Activated naive CD4-positive, alpha-beta T cell treated with anti-CD3 and anti-CD28 coated beads, Interleukin-2, amount 50 U/mL, for 16 hours (primary cell): ENCODE measurements at regions not wholly inside any gene's neighbourhood (a gene's known extent, or its start where the extent isn't known, plus 50 kb on each side); places are given as distances from the start of the nearest gene placed in this dataset.
"Not testable (repeated sequence)": the region's sequence is repeated elsewhere in the genome, so short reads cannot be mapped to it uniquely, and the experiment has no call there.

Experiments
- DNase-seq: peaks from one replicate; pipeline ENCODE4 v3.0.0-alpha.2; 2020

- not testable (repeated sequence) for DNase-seq
Observed at GRCh38 chr22:23436354-23437106, 143.6 kb downstream of the IGLL1 start.

- DNase-seq, result not testable (repeated sequence)
Observed at GRCh38 chr22:23435186-23435585, 144.9 kb downstream of the IGLL1 start.

- not testable (repeated sequence) for DNase-seq
Observed at GRCh38 chr22:23434198-23434830, 145.8 kb downstream of the IGLL1 start.

- peak; percentile 51 for DNase-seq
Observed at GRCh38 chr22:23433127-23434005, 146.7 kb downstream of the IGLL1 start.

- DNase-seq, result not testable (repeated sequence)
Observed at GRCh38 chr22:23432719-23433118, 147.4 kb downstream of the IGLL1 start.

GRCh38 chr22:23431337-23432072 lies 148.6 kb downstream of the IGLL1 start:
- DNase-seq, result no peak

- not testable (repeated sequence) for DNase-seq
Observed at GRCh38 chr22:23424551-23425068, 155.5 kb downstream of the IGLL1 start.

GRCh38 chr22:23424031-23424430 lies 156.1 kb downstream of the IGLL1 start:
- no peak for DNase-seq

GRCh38 chr22:23422281-23422680 lies 157.8 kb downstream of the IGLL1 start:
- DNase-seq, result not testable (repeated sequence)

GRCh38 chr22:23421300-23421699 lies 158.8 kb downstream of the IGLL1 start:
- not testable (repeated sequence) for DNase-seq

GRCh38 chr22:23419931-23420330 lies 160.2 kb downstream of the IGLL1 start:
- DNase-seq, result no peak

- no peak for DNase-seq
Observed at GRCh38 chr22:23419171-23419570, 160.9 kb downstream of the IGLL1 start.

- no peak for DNase-seq
Observed at GRCh38 chr22:23418159-23418788, 161.8 kb downstream of the IGLL1 start.

GRCh38 chr22:23417327-23417726 lies 162.8 kb downstream of the IGLL1 start:
- DNase-seq, result not testable (repeated sequence)

GRCh38 chr22:23416169-23416690 lies 163.9 kb downstream of the IGLL1 start:
- not testable (repeated sequence) for DNase-seq

GRCh38 chr22:23415490-23415851 lies 164.6 kb downstream of the IGLL1 start:
- DNase-seq, result no peak

GRCh38 chr22:23414727-23415489 lies 165.2 kb downstream of the IGLL1 start:
- DNase-seq, result no peak

- DNase-seq, result no peak
Observed at GRCh38 chr22:23411739-23412138, 168.4 kb downstream of the IGLL1 start.

- no peak for DNase-seq
Observed at GRCh38 chr22:23410411-23410810, 169.7 kb downstream of the IGLL1 start.

- DNase-seq, result no peak
Observed at GRCh38 chr22:23409976-23410375, 170.1 kb downstream of the IGLL1 start.

- DNase-seq, result no peak
Observed at GRCh38 chr22:23408321-23408720, 171.8 kb downstream of the IGLL1 start.
